ENCODE measurements at regions not wholly inside any gene's neighbourhood (a gene's known extent, or its start where the extent isn't known, plus 50 kb on each side); places are given as distances from the start of the nearest gene placed in this dataset.

GRCh38 chr5:107310181-107310580 is 360.6 kb downstream of the EFNA5 start:
- H4K20me1 ChIP-seq (ENCODE audit: insufficient read depth, low read length) = no peaks in the 10 kb centered on the region
- no peaks in the 10 kb centered on the region for H3K79me2 ChIP-seq (ENCODE audit: insufficient read depth, low read length)
- H3K9ac ChIP-seq (ENCODE audit: low read length) = no peak overlapping the region
- no peaks in the 10 kb centered on the region for H3K36me3 ChIP-seq (ENCODE audit: insufficient read depth, low read length)
- FAIRE-seq (no peak), DNase-seq (ENCODE audit: low read depth) (no peak)
- H3K4me1 ChIP-seq (ENCODE audit: insufficient read depth, low read length) = no peaks in the 10 kb centered on the region
- no peaks in the 10 kb centered on the region for H3K36me3 Mint-ChIP-seq (ENCODE audit: low read depth, unreplicated experiment)
- H3K9me3 ChIP-seq (ENCODE audit: insufficient read depth, low read depth, low read length) = no peaks in the 10 kb centered on the region
- no peak overlapping the region for H3K4me2 ChIP-seq (ENCODE audit: low read length)
- no peak for TF ChIP-seq EZH2 (IDR thresholded peaks at IDR 0.05; ENCODE audit: insufficient read depth, low read length)
- TF ChIP-seq, protein P1, sequence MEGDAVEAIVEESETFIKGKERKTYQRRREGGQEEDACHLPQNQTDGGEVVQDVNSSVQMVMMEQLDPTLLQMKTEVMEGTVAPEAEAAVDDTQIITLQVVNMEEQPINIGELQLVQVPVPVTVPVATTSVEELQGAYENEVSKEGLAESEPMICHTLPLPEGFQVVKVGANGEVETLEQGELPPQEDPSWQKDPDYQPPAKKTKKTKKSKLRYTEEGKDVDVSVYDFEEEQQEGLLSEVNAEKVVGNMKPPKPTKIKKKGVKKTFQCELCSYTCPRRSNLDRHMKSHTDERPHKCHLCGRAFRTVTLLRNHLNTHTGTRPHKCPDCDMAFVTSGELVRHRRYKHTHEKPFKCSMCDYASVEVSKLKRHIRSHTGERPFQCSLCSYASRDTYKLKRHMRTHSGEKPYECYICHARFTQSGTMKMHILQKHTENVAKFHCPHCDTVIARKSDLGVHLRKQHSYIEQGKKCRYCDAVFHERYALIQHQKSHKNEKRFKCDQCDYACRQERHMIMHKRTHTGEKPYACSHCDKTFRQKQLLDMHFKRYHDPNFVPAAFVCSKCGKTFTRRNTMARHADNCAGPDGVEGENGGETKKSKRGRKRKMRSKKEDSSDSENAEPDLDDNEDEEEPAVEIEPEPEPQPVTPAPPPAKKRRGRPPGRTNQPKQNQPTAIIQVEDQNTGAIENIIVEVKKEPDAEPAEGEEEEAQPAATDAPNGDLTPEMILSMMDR (IDR thresholded peaks at IDR 0.05; ENCODE audit: insufficient read depth, low read depth, low read length) = no peak
- H2AFZ ChIP-seq (ENCODE audit: low read depth, low read length) = no peak overlapping the region
- no peak overlapping the region for H3K27ac ChIP-seq (ENCODE audit: low read depth, low read length)
- no peak overlapping the region for H3K4me3 Mint-ChIP-seq (ENCODE audit: unreplicated experiment)
- H3K4me1 Mint-ChIP-seq (ENCODE audit: low read depth, unreplicated experiment) = no peaks in the 10 kb centered on the region
- no peak overlapping the region for H3K4me3 ChIP-seq (ENCODE audit: insufficient read depth, low read depth, low read length)
- peaks cover 4% of the 10 kb centered on the region for H3K9me3 Mint-ChIP-seq (ENCODE audit: unreplicated experiment)
- H3K27me3 Mint-ChIP-seq (ENCODE audit: low read depth, unreplicated experiment) = no peaks in the 10 kb centered on the region
- no peaks in the 10 kb centered on the region for H3K27me3 ChIP-seq (ENCODE audit: insufficient read depth, low read length)
- no peak overlapping the region for H3K27ac Mint-ChIP-seq (ENCODE audit: unreplicated experiment)

DNA sequence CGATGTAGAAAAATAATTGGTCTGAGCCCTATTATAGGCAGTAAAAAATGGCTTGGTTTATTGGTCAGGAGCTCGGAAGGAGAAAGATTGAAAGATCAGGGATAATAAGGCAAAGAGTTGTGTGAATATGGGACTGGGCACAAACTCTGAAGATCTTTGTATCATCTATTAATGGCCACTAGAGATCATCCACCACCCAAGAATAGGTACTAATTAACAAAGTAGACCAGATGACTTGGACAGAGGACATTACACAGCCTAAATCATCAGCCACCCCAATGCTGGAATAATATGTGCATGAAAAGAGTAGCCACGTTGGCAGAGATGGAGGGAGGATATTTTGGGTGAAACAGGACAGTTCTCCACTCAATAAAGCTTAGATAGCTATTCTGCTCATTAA is 364.1 kb downstream of the EFNA5 start:
- Histone ChIP-seq H3K27me3 (ENCODE audit: insufficient read depth, low read length) (no peaks in the 10 kb centered on the region), H4K20me1 (ENCODE audit: insufficient read depth, low read length) (no peaks in the 10 kb centered on the region), H3K27ac (ENCODE audit: low read depth, low read length) (no peak overlapping the region), H2AFZ (ENCODE audit: low read depth, low read length) (no peak overlapping the region), H3K4me1 (ENCODE audit: insufficient read depth, low read length) (no peaks in the 10 kb centered on the region), H3K79me2 (ENCODE audit: insufficient read depth, low read length) (no peaks in the 10 kb centered on the region), H3K9ac (ENCODE audit: low read length) (no peak overlapping the region), H3K9me3 (ENCODE audit: insufficient read depth, low read depth, low read length) (no peaks in the 10 kb centered on the region), H3K4me2 (ENCODE audit: low read length) (no peak overlapping the region), H3K36me3 (ENCODE audit: insufficient read depth, low read length) (no peaks in the 10 kb centered on the region), H3K4me3 (ENCODE audit: insufficient read depth, low read depth, low read length) (no peak overlapping the region)
- FAIRE-seq (no peak), DNase-seq (ENCODE audit: low read depth) (no peak)
- TF ChIP-seq, protein P1 (IDR thresholded peaks at IDR 0.05; ENCODE audit: insufficient read depth, low read depth, low read length) = no peak
- no peak for TF ChIP-seq EZH2 (IDR thresholded peaks at IDR 0.05; ENCODE audit: insufficient read depth, low read length)
- Mint-ChIP-seq H3K27me3 (ENCODE audit: low read depth, unreplicated experiment) (no peaks in the 10 kb centered on the region), H3K9me3 (ENCODE audit: unreplicated experiment) (peaks cover 4% of the 10 kb centered on the region), H3K36me3 (ENCODE audit: low read depth, unreplicated experiment) (no peaks in the 10 kb centered on the region), H3K4me3 (ENCODE audit: unreplicated experiment) (no peak overlapping the region), H3K4me1 (ENCODE audit: low read depth, unreplicated experiment) (no peaks in the 10 kb centered on the region), H3K27ac (ENCODE audit: unreplicated experiment) (no peak overlapping the region)

- no peaks in the 10 kb centered on the region for H3K9me3 ChIP-seq (ENCODE audit: insufficient read depth, low read depth, low read length)
- no peak overlapping the region for H3K4me3 Mint-ChIP-seq (ENCODE audit: unreplicated experiment)
Observed at GRCh38 chr5:107306002-107306401, 364.7 kb downstream of the EFNA5 start.

More at GRCh38 chr5:107306002-107306401, 364.7 kb downstream of the EFNA5 start:
- H3K36me3 ChIP-seq (ENCODE audit: insufficient read depth, low read length) = no peaks in the 10 kb centered on the region
- H3K36me3 Mint-ChIP-seq (ENCODE audit: low read depth, unreplicated experiment) = no peaks in the 10 kb centered on the region
- no peaks in the 10 kb centered on the region for H3K27me3 Mint-ChIP-seq (ENCODE audit: low read depth, unreplicated experiment)
- peaks cover 4% of the 10 kb centered on the region for H3K9me3 Mint-ChIP-seq (ENCODE audit: unreplicated experiment)
- no peaks in the 10 kb centered on the region for H3K4me1 Mint-ChIP-seq (ENCODE audit: low read depth, unreplicated experiment)
- H3K27ac ChIP-seq (ENCODE audit: low read depth, low read length) = no peak overlapping the region
- FAIRE-seq = no peak
- no peaks in the 10 kb centered on the region for H3K79me2 ChIP-seq (ENCODE audit: insufficient read depth, low read length)
- H3K27ac Mint-ChIP-seq (ENCODE audit: unreplicated experiment) = no peak overlapping the region
- no peak overlapping the region for H3K4me3 ChIP-seq (ENCODE audit: insufficient read depth, low read depth, low read length)
- no peak overlapping the region for H3K9ac ChIP-seq (ENCODE audit: low read length)
- no peak overlapping the region for H3K4me2 ChIP-seq (ENCODE audit: low read length)
- H3K27me3 ChIP-seq (ENCODE audit: insufficient read depth, low read length) = no peaks in the 10 kb centered on the region
- no peaks in the 10 kb centered on the region for H4K20me1 ChIP-seq (ENCODE audit: insufficient read depth, low read length)
- TF ChIP-seq, protein P1 (IDR thresholded peaks at IDR 0.05; ENCODE audit: insufficient read depth, low read depth, low read length) = no peak
- no peak for TF ChIP-seq EZH2 (IDR thresholded peaks at IDR 0.05; ENCODE audit: insufficient read depth, low read length)
- no peak overlapping the region for H2AFZ ChIP-seq (ENCODE audit: low read depth, low read length)
- no peaks in the 10 kb centered on the region for H3K4me1 ChIP-seq (ENCODE audit: insufficient read depth, low read length)
- no peak for DNase-seq (ENCODE audit: low read depth)

Measured in astrocyte (in vitro differentiated cells and primary cell).